DMS79 (cell line): ENCODE measurements at regions not wholly inside any gene's neighbourhood (a gene's known extent, or its start where the extent isn't known, plus 50 kb on each side); places are given as distances from the start of the nearest gene placed in this dataset.

Source experiments
- DNase-seq: peaks from one replicate; lab custom pipeline; 2025; lab: John Stamatoyannopoulos, UW

GRCh38 chr4:126935801-126936200 lies 697.0 kb upstream of the INTU start:
- no peak for DNase-seq

GRCh38 chr4:126937342-126937741 lies 695.4 kb upstream of the INTU start:
- no peak for DNase-seq

- no peak for DNase-seq
Observed at GRCh38 chr4:126937846-126938422, 694.8 kb upstream of the INTU start.

GRCh38 chr4:126939401-126939800 lies 693.4 kb upstream of the INTU start:
- DNase-seq: no peak

- DNase-seq: no peak
Observed at GRCh38 chr4:126947536-126947935, 685.2 kb upstream of the INTU start.

- DNase-seq: no peak
Observed at GRCh38 chr4:126954537-126955291, 678.0 kb upstream of the INTU start.

GRCh38 chr4:126955292-126956183 lies 677.2 kb upstream of the INTU start:
- DNase-seq: no peak

GRCh38 chr4:126956184-126956897 lies 676.4 kb upstream of the INTU start:
- DNase-seq: no peak

GRCh38 chr4:126957556-126957955 lies 675.2 kb upstream of the INTU start:
- no peak for DNase-seq

- no peak for DNase-seq
Observed at GRCh38 chr4:126957987-126958386, 674.8 kb upstream of the INTU start.

- DNase-seq: no peak
Observed at GRCh38 chr4:126958482-126958881, 674.3 kb upstream of the INTU start.

GRCh38 chr4:126959056-126959745 lies 673.6 kb upstream of the INTU start:
- no peak for DNase-seq

GRCh38 chr4:126960760-126961159 lies 672.0 kb upstream of the INTU start:
- no peak for DNase-seq

GRCh38 chr4:126961661-126962060 lies 671.1 kb upstream of the INTU start:
- no peak for DNase-seq

GRCh38 chr4:126965877-126966276 lies 666.9 kb upstream of the INTU start:
- no peak for DNase-seq

- DNase-seq: no peak
Observed at GRCh38 chr4:126969360-126970235, 663.2 kb upstream of the INTU start.

- DNase-seq: no peak
Observed at GRCh38 chr4:126973201-126973600, 659.6 kb upstream of the INTU start.

- no peak for DNase-seq
Observed at GRCh38 chr4:126976850-126977632, 655.7 kb upstream of the INTU start.

- no peak for DNase-seq
Observed at GRCh38 chr4:126986005-126986404, 646.8 kb upstream of the INTU start.

GRCh38 chr4:126986828-126987227 lies 645.9 kb upstream of the INTU start:
- no peak for DNase-seq
